ENCODE measurements at regions not wholly inside any gene's neighbourhood (a gene's known extent, or its start where the extent isn't known, plus 50 kb on each side); places are given as distances from the start of the nearest gene placed in this dataset.
"Not testable (repeated sequence)": the region's sequence is repeated elsewhere in the genome, so short reads cannot be mapped to it uniquely, and the experiment has no call there.

GRCh38 chr22:12613199-12613598 is 2914.8 kb upstream of the OR11H1 start:
- ATAC-seq (no peak), DNase-seq (ENCODE audit: low read depth, low spot score) (no peak)
- Histone ChIP-seq H3K27me3 (ENCODE audit: insufficient read depth, low read length) (no peaks in the 10 kb centered on the region), H3K4me1 (ENCODE audit: control insufficient read depth in 1 of 2, insufficient read depth in 2 of 2, low read length in 2 of 2) (no peaks in the 10 kb centered on the region), H2AFZ (ENCODE audit: low read depth, low read length, poor library complexity, severe bottlenecking) (no peak overlapping the region), H3K36me3 (ENCODE audit: control insufficient read depth in 1 of 2, insufficient read depth in 2 of 2, low read length in 2 of 2) (no peaks in the 10 kb centered on the region), H3K4me3 (replicated peaks in 1 of 2; ENCODE audit: low read depth in 1 of 2, low read length in 2 of 2) (no peak overlapping the region), H3K4me2 (ENCODE audit: low read length) (no peak overlapping the region), H3K9me2 (ENCODE audit: insufficient read depth) (no peaks in the 10 kb centered on the region), H3K79me2 (ENCODE audit: insufficient read depth, low read length) (no peaks in the 10 kb centered on the region), H3K9ac (ENCODE audit: low read length) (no peak overlapping the region), H3K9me3 (ENCODE audit: control insufficient read depth in 1 of 2, insufficient read depth in 1 of 2, low read depth in 1 of 2, low read length in 2 of 2) (peaks cover 0 to 3% of the 10 kb centered on the region in 2 experiments; a peak in 1 of 4 replicates), H3K27ac (ENCODE audit: low read depth, low read length) (no peak overlapping the region), H4K20me1 (ENCODE audit: insufficient read depth) (no peaks in the 10 kb centered on the region)
- RAD21 ChIA-PET (ENCODE audit: low non-redundant PET in 1 of 2, low total read pairs in 2 of 2, uncharacterized antibody in 2 of 2, unreplicated experiment in 2 of 2) = no interaction called here
- POLR2A ChIA-PET = no interaction called here
- CTCF ChIA-PET = no interaction called here
- intact Hi-C loops (cut with micrococcal nuclease) = no loop called here
- TF ChIP-seq POLR2AphosphoS5 (IDR thresholded peaks at IDR 0.05; ENCODE audit: low read depth, low read length) (no peak), SIN3A (IDR thresholded peaks at IDR 0.05; ENCODE audit: low read depth) (no peak), EGR1 (IDR thresholded peaks at IDR 0.05; ENCODE audit: low read depth) (no peak), YY1 (IDR thresholded peaks at IDR 0.05; ENCODE audit: extremely low read depth, insufficient replicate concordance, low read depth, low read length) (no peak), SP1 (IDR thresholded peaks at IDR 0.05; ENCODE audit: low read depth) (no peak), RAD21 (IDR thresholded peaks at IDR 0.05; ENCODE audit: low read depth) (no peak), TCF7L2 (IDR thresholded peaks at IDR 0.05; ENCODE audit: borderline replicate concordance, extremely low read depth, insufficient read depth, insufficient read length) (no peak), EZH2phosphoT487 (IDR thresholded peaks at IDR 0.05; ENCODE audit: borderline replicate concordance) (no peak), ZBTB33 (IDR thresholded peaks at IDR 0.05; ENCODE audit: extremely low read depth, insufficient replicate concordance, low read length) (no peak), ELF1 (IDR thresholded peaks at IDR 0.05; ENCODE audit: borderline replicate concordance, low read depth) (no peak), MAX (IDR thresholded peaks at IDR 0.05) (no peak), SRF (IDR thresholded peaks at IDR 0.05; ENCODE audit: low read depth) (no peak)
- TF ChIP-seq, protein P1, sequence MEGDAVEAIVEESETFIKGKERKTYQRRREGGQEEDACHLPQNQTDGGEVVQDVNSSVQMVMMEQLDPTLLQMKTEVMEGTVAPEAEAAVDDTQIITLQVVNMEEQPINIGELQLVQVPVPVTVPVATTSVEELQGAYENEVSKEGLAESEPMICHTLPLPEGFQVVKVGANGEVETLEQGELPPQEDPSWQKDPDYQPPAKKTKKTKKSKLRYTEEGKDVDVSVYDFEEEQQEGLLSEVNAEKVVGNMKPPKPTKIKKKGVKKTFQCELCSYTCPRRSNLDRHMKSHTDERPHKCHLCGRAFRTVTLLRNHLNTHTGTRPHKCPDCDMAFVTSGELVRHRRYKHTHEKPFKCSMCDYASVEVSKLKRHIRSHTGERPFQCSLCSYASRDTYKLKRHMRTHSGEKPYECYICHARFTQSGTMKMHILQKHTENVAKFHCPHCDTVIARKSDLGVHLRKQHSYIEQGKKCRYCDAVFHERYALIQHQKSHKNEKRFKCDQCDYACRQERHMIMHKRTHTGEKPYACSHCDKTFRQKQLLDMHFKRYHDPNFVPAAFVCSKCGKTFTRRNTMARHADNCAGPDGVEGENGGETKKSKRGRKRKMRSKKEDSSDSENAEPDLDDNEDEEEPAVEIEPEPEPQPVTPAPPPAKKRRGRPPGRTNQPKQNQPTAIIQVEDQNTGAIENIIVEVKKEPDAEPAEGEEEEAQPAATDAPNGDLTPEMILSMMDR (IDR thresholded peaks at IDR 0.05 in 2 of 3, conservative IDR thresholded peaks at IDR 0.05 in 1 of 3; ENCODE audit: borderline replicate concordance in 1 of 3, insufficient read depth in 1 of 3, low read depth in 2 of 3, low read length in 2 of 3) = no peak
- BruUV-seq (replicated peaks) = no TSS peak

DNA sequence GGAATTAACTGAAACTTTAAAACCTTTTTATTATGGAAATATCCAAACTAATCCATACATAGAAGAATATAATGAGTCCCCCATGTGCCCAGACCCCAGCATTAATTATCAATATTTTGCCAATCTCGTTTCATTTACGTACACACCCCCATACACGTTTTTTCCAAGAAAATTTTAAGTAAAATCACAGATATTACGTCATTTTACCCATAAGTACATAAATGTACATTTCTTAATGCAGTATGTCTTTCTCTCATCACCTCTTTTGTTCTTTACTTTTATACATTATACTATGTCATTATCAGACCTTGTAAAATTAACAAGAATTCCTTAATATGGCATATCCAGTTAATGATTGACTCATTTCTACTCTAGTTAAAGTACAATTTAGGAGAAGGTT is 2914.1 kb upstream of the OR11H1 start:
- H3K36me3 ChIP-seq (ENCODE audit: control insufficient read depth in 1 of 2, insufficient read depth in 2 of 2, low read length in 2 of 2); H3K4me1 ChIP-seq (ENCODE audit: control insufficient read depth in 1 of 2, insufficient read depth in 2 of 2, low read length in 2 of 2); H3K27ac ChIP-seq (ENCODE audit: low read depth, low read length); H3K4me2 ChIP-seq (ENCODE audit: low read length); H3K27me3 ChIP-seq (ENCODE audit: insufficient read depth, low read length); H3K9me3 ChIP-seq (ENCODE audit: control insufficient read depth in 1 of 2, insufficient read depth in 1 of 2, low read depth in 1 of 2, low read length in 2 of 2); H4K20me1 ChIP-seq (ENCODE audit: insufficient read depth); H3K79me2 ChIP-seq (ENCODE audit: insufficient read depth, low read length); H3K9ac ChIP-seq (ENCODE audit: low read length); RAD21 ChIA-PET (ENCODE audit: low non-redundant PET in 1 of 2, low total read pairs in 2 of 2, uncharacterized antibody in 2 of 2, unreplicated experiment in 2 of 2); POLR2A ChIA-PET; intact Hi-C loops (cut with micrococcal nuclease); DNase-seq (ENCODE audit: low read depth, low spot score); ATAC-seq; H3K9me2 ChIP-seq (ENCODE audit: insufficient read depth); H3K4me3 ChIP-seq (replicated peaks in 1 of 2; ENCODE audit: low read depth in 1 of 2, low read length in 2 of 2); BruUV-seq (replicated peaks); CTCF ChIA-PET; H2AFZ ChIP-seq (ENCODE audit: low read depth, low read length, poor library complexity, severe bottlenecking): not testable (repeated sequence)

Measured in HCT116 (cell line).